ENCODE measurements at regions not wholly inside any gene's neighbourhood (a gene's known extent, or its start where the extent isn't known, plus 50 kb on each side); places are given as distances from the start of the nearest gene placed in this dataset.

DNA sequence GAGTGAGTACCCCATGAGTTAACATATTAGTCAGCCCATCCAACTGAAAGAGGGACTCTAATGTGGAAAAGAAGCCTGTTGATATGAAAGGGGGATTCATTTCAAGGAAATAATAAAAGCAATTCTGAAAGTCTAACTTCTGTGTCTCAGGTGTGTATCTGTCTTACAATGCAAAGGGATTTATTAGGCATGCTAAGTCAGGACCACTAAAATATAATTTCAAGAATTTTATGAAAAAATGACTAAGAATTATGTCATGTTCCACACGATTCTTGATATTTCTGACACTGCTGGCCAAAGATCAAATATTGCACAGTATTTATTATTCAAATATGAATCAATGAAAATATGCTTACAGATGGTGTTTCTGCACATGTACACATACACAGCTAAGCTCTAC is 130.8 kb downstream of the KLF12 start:
- Mint-ChIP-seq H3K4me1 (peaks cover 16% of the 10 kb centered on the region), H3K9me3 (no peaks in the 10 kb centered on the region), H3K4me3 (no peak overlapping the region), H3K27me3 (ENCODE audit: low read depth) (no peaks in the 10 kb centered on the region), H3K36me3 (no peaks in the 10 kb centered on the region), H3K27ac (no peak overlapping the region)
- TF ChIP-seq, protein P1, sequence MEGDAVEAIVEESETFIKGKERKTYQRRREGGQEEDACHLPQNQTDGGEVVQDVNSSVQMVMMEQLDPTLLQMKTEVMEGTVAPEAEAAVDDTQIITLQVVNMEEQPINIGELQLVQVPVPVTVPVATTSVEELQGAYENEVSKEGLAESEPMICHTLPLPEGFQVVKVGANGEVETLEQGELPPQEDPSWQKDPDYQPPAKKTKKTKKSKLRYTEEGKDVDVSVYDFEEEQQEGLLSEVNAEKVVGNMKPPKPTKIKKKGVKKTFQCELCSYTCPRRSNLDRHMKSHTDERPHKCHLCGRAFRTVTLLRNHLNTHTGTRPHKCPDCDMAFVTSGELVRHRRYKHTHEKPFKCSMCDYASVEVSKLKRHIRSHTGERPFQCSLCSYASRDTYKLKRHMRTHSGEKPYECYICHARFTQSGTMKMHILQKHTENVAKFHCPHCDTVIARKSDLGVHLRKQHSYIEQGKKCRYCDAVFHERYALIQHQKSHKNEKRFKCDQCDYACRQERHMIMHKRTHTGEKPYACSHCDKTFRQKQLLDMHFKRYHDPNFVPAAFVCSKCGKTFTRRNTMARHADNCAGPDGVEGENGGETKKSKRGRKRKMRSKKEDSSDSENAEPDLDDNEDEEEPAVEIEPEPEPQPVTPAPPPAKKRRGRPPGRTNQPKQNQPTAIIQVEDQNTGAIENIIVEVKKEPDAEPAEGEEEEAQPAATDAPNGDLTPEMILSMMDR (IDR thresholded peaks at IDR 0.05; ENCODE audit: unreplicated experiment): no peak
- DNase-seq (ENCODE audit: low spot score in 2 of 2, unreplicated experiment in 2 of 2): no peak

GRCh38 chr13:74000876-74001275 is 133.3 kb downstream of the KLF12 start:
- DNase-seq (ENCODE audit: low spot score in 2 of 2, unreplicated experiment in 2 of 2): no peak
- Mint-ChIP-seq H3K36me3 (no peaks in the 10 kb centered on the region), H3K4me3 (no peak overlapping the region), H3K9me3 (no peaks in the 10 kb centered on the region), H3K27me3 (ENCODE audit: low read depth) (no peaks in the 10 kb centered on the region), H3K4me1 (peaks cover 12% of the 10 kb centered on the region), H3K27ac (no peak overlapping the region)
- TF ChIP-seq, protein P1 (IDR thresholded peaks at IDR 0.05; ENCODE audit: unreplicated experiment): no peak

DNA sequence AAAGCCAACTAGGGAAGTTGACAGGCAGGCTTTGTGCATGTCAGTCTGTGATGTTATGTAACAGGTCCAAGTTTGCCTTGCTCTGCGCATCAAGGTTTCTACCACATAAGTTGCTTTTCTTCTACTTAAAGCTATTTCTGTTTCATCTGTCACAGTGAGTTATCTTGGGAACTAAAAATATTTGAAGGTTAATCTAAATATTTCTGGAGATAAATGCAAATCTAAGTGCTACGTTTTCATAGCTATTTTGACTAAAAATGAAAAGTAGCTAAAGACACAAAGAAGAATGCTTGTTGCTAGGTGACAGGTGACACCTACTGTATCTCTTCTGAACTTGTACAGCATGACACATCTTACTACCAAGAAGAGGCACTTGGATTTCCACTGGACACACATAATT is 135.6 kb downstream of the KLF12 start:
- Mint-ChIP-seq H3K9me3 (no peaks in the 10 kb centered on the region), H3K4me1 (peaks cover 10% of the 10 kb centered on the region), H3K4me3 (no peak overlapping the region), H3K36me3 (peaks cover 4% of the 10 kb centered on the region), H3K27me3 (ENCODE audit: low read depth) (no peaks in the 10 kb centered on the region), H3K27ac (no peak overlapping the region)
- TF ChIP-seq, protein P1 (IDR thresholded peaks at IDR 0.05; ENCODE audit: unreplicated experiment): no peak
- no peak for DNase-seq (ENCODE audit: low spot score in 2 of 2, unreplicated experiment in 2 of 2)

GRCh38 chr13:73997964-73998363 is 136.2 kb downstream of the KLF12 start:
- no peak for DNase-seq (ENCODE audit: low spot score in 2 of 2, unreplicated experiment in 2 of 2)
- Mint-ChIP-seq H3K27me3 (ENCODE audit: low read depth) (no peaks in the 10 kb centered on the region), H3K4me3 (no peak overlapping the region), H3K9me3 (no peaks in the 10 kb centered on the region), H3K27ac (no peak overlapping the region), H3K36me3 (peaks cover 6% of the 10 kb centered on the region), H3K4me1 (peaks cover 10% of the 10 kb centered on the region)
- TF ChIP-seq, protein P1 (IDR thresholded peaks at IDR 0.05; ENCODE audit: unreplicated experiment): no peak

DNA sequence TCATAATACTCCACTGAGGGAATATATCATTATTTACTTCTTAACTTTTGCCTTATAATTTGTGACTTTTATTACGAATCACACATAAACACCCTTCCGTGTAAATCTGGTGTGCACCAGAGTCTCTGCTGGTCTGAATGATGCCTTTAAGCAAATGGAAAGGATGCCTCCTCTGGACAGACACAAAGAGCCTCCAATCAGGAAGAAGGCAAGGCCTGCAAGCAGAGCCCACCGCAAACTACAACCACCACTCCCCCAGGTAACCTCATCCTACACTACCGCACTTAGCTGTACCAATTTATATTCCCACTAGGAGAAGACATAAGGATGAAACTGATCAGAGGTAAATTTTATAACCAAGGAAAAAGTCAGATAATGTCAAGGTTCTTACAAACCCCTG is 137.6 kb downstream of the KLF12 start:
- no peaks in the 10 kb centered on the region for H3K27me3 Mint-ChIP-seq (ENCODE audit: low read depth)

More for the DNA sequence above, 137.6 kb downstream of the KLF12 start:
- Mint-ChIP-seq H3K9me3 (no peaks in the 10 kb centered on the region), H3K36me3 (peaks cover 6% of the 10 kb centered on the region), H3K27ac (no peak overlapping the region), H3K4me1 (peaks cover 10% of the 10 kb centered on the region), H3K4me3 (no peak overlapping the region)
- TF ChIP-seq, protein P1 (IDR thresholded peaks at IDR 0.05; ENCODE audit: unreplicated experiment): no peak
- no peak for DNase-seq (ENCODE audit: low spot score in 2 of 2, unreplicated experiment in 2 of 2)

All from mesothelial cell of epicardium (in vitro differentiated cells).